HG03571 (cell line): ENCODE measurements at regions not wholly inside any gene's neighbourhood (a gene's known extent, or its start where the extent isn't known, plus 50 kb on each side); places are given as distances from the start of the nearest gene placed in this dataset.

ENCODE experiments used
- ATAC-seq: cut with Tn5 transposase; IDR thresholded peaks from one replicate; pipeline ENCODE4 v1.9.1; 2021; ENCODE audit not compliant: unreplicated experiment

GRCh38 chr6:145169726-145170224 lies 565.5 kb downstream of the EPM2A start:
- ATAC-seq, result no peak

GRCh38 chr6:145175470-145175869 lies 559.9 kb downstream of the EPM2A start:
- ATAC-seq, result no peak

DNA sequence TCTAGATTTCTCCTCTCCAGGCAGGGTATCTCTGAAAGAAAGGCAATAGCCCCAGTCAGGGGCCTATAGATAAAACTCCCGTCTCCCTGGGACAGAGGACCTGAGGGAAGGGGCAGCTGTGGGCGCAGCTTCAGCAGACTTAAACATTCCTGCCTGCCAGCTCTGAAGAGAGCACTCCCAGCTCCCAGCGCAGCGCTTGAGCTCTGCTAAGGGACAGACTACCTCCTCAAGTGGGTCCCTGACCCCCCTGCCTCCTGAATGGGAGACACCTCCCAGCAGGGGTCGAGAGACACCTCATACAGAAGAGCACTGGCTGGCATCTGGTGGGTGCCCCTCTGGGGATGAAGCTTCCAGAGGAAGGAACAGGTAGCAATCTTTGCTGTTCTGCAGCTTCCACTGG lies 556.9 kb downstream of the EPM2A start:
- ATAC-seq, result no peak

DNA sequence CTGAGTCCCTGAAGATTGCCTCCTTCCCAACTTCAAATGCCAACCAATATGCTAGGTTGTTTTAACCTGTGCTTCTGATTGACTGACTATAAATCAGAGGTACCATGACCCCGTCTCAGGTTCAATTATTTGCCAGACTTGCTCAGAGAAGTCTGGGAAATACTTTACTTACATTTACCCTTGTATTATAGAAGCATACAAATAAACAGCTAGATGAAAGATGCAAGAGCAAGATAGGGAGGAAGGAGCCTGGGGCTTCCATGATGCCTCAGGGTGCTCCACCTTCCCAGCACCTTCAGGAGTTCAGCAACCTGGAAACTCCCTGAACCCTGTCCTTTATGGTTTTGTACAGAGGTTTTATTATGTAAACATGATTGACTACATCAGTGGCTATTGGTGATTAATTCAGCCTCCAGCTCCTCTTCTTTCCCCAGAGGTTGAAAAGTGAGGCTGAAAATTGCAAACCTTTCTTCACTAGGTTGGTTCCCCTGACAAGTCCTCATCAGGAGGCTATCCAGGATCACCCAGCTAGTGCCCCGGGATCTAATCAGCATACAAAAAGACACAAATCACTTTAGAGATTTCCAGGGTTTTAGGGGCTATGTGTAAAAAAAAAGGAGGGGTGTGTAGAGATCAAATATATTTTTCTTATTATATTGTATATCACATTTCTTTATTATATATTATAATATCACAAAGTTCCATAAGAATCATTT lies 547.7 kb downstream of the EPM2A start:
- no peak for ATAC-seq

GRCh38 chr6:145189836-145190235 lies 545.5 kb downstream of the EPM2A start:
- ATAC-seq, result no peak

DNA sequence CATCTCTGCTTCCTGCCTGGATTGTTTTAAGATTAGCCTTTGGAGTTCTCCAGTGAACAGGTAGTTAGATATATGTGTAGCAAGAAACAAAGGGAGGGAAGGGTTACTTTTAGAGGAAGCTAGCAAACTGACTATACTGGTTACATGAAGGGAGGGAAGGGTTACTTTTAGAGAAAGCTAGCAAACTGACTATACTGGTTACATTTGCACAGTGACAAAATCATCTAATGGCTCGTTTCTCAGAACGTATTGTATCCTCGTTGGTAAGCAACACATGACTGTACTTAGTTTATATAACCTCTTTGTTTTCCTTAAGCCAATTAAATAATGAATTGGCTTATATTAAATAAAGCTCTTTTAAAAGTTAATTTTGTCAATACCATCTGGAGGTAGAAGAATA lies 540.9 kb downstream of the EPM2A start:
- no peak for ATAC-seq

DNA sequence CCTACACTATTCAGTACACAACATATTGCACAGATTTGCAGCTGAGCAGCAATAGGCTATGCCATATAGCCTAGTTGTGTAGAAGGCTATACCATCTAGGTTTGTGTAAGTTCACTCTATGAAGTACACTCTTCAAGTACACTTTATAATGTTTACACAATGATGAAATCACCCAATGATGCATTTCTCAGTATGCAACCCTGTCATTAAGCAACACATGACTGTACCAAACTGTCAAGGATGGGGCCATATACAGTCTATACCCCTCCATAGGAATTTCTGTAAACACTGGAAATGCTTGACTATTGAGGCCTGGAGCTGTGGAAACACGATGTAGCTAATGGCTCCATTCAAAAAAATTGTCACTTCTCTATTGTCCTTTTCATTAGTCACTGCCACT lies 535.4 kb downstream of the EPM2A start:
- no peak for ATAC-seq

DNA sequence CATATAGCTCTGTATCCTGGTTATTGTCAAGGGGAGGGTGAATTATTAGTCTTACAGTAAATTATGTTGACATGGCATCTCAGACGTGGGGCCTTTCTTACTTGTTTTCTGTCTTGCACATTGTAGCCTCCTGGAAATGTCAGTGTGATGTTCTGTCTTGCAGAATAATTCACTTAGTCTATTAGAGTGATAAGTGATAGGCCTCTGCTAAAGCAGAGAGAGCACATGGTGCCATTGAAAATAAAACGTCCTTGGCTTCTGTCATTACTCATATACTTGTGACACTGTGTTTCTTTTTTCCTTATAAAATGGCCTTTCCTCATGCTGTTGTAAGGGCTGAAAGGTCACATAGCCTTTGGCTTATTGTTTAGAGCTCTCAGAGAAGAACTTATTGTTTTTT lies 531.0 kb downstream of the EPM2A start:
- no peak for ATAC-seq

DNA sequence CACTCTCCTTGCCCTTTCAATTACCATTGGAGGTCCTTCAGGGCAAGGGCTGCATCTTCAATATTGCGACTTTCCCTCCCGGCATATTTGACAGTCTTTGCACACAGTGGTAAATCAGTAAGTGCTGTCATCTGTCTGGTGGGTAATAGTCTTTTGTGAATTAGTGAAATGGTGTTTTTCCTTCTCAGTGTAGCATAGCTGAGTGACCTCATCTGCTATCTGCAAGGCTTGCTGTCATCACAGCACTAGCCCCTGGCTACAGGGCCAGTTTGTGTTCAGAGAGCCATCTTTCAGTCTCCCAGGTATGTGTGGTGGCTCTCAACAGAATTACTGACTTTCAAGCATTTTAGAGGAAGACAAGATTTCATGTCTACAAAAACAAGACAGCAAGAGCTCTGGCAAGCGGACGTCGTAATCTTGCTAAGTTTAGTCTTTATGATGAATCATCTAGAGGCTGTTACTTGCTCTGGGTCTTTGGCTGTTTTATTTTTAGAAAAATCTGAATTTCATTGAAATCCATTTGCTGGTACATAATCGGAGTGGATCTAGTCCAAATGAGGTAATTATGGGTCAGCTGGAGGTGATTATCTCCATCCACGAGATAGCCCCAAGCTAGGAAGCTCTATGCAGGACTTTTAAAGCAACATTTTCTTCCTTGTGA lies 528.9 kb downstream of the EPM2A start:
- ATAC-seq, result no peak

GRCh38 chr6:145208474-145208873 lies 526.8 kb downstream of the EPM2A start:
- no peak for ATAC-seq

DNA sequence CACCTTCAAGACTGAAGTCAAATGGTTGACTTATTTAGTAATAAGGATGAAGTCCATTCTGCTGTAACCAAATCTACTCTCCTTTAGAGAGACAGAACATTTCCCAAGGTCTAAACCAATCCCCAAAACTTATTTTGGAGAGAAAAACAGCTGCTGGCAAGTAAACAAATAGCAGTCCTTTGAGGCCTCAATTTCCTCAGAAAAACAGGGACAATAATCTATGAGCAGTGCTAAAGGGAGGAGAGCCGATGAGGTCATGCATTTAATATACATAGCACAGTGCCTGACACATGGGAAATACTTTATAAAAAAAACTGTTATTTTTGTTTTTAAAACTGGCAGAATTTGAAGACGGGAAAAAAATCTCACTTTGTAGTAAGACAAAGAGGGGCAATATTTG lies 526.0 kb downstream of the EPM2A start:
- ATAC-seq, result no peak

DNA sequence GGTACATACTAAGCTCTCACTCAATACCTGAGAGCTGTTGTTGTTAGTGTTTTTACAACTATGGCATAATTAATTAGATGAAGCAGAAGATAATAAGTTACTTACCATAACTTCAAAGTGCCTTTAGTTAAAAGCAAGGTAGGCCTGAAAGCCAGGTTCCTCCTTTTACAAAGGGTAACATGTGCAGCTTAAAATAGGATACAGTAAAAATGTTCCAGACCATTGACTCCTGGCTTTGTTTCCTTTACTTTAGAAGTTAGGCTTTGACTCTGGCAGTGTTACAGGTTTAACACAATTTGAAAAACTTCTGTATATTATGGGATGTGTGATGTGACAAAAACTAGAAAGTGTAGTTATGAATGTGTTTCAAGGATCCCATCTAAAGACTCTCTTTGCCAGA lies 522.5 kb downstream of the EPM2A start:
- peak; percentile 29 for ATAC-seq

DNA sequence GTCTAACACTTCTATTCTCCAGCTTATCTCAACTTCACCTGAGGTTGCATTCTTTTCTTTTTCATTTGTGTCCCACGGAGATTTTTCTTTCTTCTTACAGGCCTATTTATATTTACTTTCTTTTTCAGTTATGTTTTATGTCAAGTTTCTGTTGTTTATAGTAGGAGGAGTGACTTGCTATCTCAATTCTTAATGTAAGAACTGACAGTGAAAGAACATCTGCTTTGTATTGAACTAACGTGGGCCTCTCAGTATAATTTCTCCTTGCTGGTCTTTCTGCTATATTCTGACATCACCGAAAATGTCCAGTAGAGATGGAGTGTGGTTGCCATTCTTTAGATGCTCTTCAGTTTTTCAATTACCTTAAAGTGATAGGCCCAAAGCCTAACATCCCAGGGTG lies 521.7 kb downstream of the EPM2A start:
- peak; percentile 82 for ATAC-seq

DNA sequence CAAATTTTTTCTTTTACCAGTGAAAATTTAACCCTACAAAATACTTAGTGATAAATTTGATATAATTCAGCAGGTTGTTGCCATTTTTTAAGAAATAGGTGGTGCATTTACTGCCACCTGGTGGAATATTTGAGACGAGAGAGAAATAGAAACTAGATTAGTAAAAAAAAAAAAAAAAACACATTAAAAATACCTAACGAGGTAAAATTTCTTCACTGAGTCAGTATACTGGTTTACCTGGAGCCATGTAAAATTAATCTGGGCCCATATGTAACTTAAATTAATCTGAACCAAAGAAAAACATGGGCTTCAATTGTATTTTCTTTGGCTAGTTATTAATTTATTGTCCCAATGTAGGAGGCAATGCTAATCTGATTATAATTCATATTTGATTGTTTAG lies 520.8 kb downstream of the EPM2A start:
- no peak for ATAC-seq

DNA sequence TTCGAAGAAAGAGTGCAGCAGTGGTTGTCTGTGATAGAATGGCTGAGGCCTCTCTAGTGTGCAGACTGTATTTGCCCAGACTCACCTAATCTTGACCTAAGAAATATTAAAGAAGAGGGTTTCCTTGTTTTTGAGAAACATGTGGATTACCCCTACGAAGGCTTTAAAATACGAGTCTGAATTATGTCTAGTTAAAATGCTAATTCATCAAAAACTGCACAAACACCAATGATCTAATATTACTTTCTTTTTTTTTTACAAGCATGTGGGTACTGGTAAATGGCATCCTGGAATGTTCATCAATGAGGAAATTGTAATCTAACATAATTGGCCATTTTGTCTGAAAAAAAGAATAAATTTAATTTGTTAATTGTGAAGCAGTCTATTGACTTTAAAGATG lies 510.9 kb downstream of the EPM2A start:
- no peak for ATAC-seq

DNA sequence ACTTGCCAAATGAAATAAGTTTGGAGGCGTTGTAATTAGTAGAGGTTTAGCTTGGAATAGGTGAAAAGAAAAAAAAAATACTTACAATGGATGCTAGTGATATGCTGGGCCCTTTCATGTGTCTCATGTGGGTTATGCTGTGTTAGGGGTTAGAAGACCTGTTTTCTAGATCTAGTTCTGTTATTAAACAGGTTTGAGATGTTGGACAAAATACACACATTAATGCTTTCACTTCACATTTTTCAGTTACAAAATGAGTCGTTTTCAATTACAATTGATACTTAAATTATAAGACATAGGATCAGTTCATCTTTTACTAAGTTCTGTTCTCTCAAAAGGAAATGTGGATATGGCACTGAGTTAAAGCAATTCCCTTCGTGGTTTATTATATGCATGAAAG lies 509.8 kb downstream of the EPM2A start:
- ATAC-seq, result no peak

- no peak for ATAC-seq
These were observed 507.7 kb downstream of the EPM2A start for GRCh38 chr6:145227593-145227992.

DNA sequence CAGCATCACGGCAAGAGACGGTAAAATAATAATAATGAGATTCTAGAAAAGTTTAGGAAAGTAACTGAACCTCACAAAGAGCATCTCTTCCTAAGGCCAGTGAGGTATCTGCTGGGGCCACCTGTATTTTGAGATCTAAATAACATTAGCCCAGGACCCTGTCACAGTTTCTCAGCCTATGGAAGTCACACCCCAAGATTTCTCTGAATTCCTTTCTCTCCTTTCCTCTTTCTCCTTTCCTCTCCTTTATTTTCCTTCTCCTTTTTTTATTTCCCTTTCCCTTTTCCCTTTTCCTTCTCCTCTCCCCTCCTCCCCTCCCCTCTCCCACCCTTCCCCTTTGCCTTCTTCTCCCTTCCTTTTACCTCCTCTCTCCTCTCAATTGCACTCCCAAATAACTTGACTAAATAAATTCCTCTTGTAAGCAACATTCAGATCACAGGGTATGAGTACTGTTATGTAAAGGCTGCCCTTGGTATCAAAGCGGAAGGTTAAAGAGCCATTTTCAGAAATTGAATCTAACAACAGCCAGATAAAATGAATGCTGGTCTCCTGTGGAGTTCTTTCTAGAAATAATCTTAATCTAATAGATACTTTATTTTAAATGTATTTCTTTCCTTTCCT lies 506.2 kb downstream of the EPM2A start:
- ATAC-seq, result no peak

DNA sequence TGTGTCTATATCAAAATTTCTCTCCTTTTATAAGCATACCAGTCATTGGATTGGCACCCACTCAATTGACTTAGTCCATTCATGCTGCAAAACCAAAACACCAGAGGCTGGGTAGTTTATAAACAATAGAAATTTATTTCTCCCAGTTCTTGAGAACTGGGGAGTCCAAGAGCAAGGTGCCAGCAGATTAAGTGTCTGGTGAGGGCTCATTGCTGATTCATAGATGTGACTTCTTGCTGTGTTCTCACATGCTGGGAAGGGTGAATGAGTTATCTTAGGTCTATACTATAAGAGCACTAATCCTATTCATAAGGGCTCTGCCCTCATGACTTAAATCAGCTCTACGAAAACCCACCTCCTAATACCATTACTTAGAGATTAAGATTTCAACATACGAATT lies 501.4 kb downstream of the EPM2A start:
- no peak for ATAC-seq

DNA sequence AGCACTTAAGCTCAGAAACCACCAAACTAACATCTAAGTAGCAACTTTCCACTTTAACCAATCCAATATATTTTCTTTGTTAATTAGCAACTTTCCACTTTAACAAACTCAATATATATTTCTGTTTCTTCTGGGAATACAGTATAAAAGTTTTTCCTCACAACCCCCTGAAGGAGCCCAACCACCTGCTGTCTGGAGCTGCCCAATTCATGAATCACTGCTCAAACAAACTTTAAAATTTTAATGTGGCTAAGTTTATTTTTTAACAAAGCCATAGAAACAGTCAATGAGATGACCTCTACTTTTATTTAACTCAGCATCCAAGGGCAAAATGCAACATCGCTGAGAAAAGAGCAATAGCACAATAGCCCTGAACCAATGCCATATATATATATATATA lies 500.1 kb downstream of the EPM2A start:
- ATAC-seq, result no peak

DNA sequence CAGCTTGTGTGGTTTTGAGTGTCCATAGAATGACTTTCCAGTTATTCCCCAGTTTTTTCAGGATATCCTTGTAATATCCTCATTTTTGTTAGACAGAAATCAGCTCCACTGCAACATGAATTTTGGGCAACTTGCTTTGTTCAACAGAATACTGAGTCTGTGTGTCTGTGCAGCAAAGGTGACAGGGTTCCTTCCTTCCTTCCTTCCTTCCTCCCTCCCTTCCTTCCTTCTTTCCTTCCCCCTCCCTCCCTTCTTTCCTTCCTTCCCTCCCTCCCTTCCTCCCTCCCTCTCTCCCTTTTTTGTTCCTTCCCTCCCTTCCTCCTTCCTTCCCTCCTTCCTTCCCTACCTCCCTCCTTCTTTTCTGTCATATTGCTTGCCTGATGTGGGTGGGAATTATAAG lies 496.5 kb downstream of the EPM2A start:
- no peak for ATAC-seq

DNA sequence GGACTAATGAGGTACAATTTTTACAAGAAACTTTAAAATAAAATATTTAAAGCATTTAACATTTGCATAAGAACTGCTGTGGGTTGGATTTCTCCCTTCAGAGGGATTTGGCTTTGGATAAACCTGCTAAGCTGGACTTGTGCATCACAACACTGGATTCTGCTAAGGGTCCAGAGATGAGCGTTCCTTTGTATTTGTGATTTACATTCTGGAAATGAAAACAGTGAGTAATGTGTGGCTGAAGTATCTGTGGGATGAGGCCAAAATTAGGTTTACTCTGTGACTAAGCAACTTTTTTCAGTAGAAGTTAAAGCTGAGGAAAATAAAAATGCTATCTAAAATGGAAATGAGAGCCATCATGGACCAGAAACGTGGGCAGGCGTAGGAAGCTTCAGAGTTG lies 494.3 kb downstream of the EPM2A start:
- no peak for ATAC-seq
